CD4-positive, alpha-beta T cell (primary cell): ENCODE measurements at regions not wholly inside any gene's neighbourhood (a gene's known extent, or its start where the extent isn't known, plus 50 kb on each side); places are given as distances from the start of the nearest gene placed in this dataset.

Experiments
- ATAC-seq: fragments of 200-7000 bp; cut with Tn5 transposase; one replicate; pipeline ENCODE4 v1.10.0; 2022; ENCODE audit warnings: mild to moderate bottlenecking; ENCODE audit not compliant: poor library complexity
- CTCF ChIA-PET: fragments of 350-600 bp; sonication (Branson Sonifier 250); formaldehyde crosslinking; loops from one replicate; lab custom pipeline; 2021; ENCODE audit warnings: antibody characterized with exemption, inconsistent platforms; lab: Charles Lee
- POLR2A ChIA-PET: fragments of 350-600 bp; sonication (Branson Sonifier 250); formaldehyde crosslinking; loops from one replicate; lab custom pipeline; 2021; ENCODE audit warnings: antibody characterized with exemption, inconsistent platforms; lab: Charles Lee
- DNase-seq, 14 experiments: peaks; one replicate each; pipeline ENCODE4 v3.0.0-alpha.2; 2013 to 2020; ENCODE audit warnings: mixed read lengths in 2 of 14
- H3K27ac ChIP-seq, 2 donors: one replicate each; pipeline versions ENCODE4 v1.5.1 to v1.7.0; 2013; ENCODE audit warnings: low read length in 2 of 2, low read depth in 1 of 2, mild to moderate bottlenecking in 1 of 2
- H3K27me3 ChIP-seq, 2 experiments: 1 replicate in 1 of 2; 2 replicates in 1 of 2; pipeline versions ENCODE4 v1.6.1 to v1.7.0; 2013; ENCODE audit warnings: low read length in 2 of 2, control low read depth in 1 of 2, mild to moderate bottlenecking in 1 of 2, moderate library complexity in 1 of 2; ENCODE audit not compliant: insufficient read depth in 2 of 2, control insufficient read depth in 1 of 2
- H3K36me3 ChIP-seq: one replicate; pipeline ENCODE4 v1.6.1; 2013; ENCODE audit warnings: low read length, control low read depth; ENCODE audit not compliant: insufficient read depth
- H3K4me1 ChIP-seq: one replicate; pipeline ENCODE4 v1.6.1; 2013; ENCODE audit warnings: low read length, control low read depth; ENCODE audit not compliant: insufficient read depth
- H3K4me3 ChIP-seq: one replicate; pipeline ENCODE4 v1.5.1; 2013; ENCODE audit warnings: mild to moderate bottlenecking, low read length, moderate library complexity
- H3K9me3 ChIP-seq, 2 experiments: 1 replicate in 1 of 2; 2 replicates in 1 of 2; pipeline versions ENCODE4 v1.6.1 to v1.7.0; 2013; ENCODE audit warnings: low read length in 2 of 2, mild to moderate bottlenecking in 2 of 2, control low read depth in 1 of 2, moderate library complexity in 1 of 2; ENCODE audit not compliant: control insufficient read depth in 1 of 2, insufficient read depth in 1 of 2
- H3K27ac Mint-ChIP-seq: one replicate; pipeline ENCODE4 v1.8.0; 2020; ENCODE audit warnings: mixed read lengths
- H3K27me3 Mint-ChIP-seq: one replicate; pipeline ENCODE4 v1.8.0; 2021; ENCODE audit warnings: mixed read lengths
- H3K36me3 Mint-ChIP-seq: one replicate; pipeline ENCODE4 v1.8.0; 2021; ENCODE audit warnings: low read depth, mixed read lengths
- H3K4me1 Mint-ChIP-seq: one replicate; pipeline ENCODE4 v1.8.0; 2021; ENCODE audit warnings: low read depth, mixed read lengths
- H3K4me3 Mint-ChIP-seq: one replicate; pipeline ENCODE4 v1.8.0; 2020; ENCODE audit warnings: mild to moderate bottlenecking, mixed read lengths
- H3K9me3 Mint-ChIP-seq: one replicate; pipeline ENCODE4 v1.8.0; 2020; ENCODE audit warnings: mixed read lengths
- intact Hi-C, 2 experiments: fragments of 100-400 bp; cut with DNase I in 1 of 2; cut with micrococcal nuclease in 1 of 2; formaldehyde crosslinking; loops; one replicate each; pipeline versions ENCODE4 v1.15.1 to v1.9.0; 2023 to 2025; cut with DNase I, micrococcal nuclease
- TF ChIP-seq, protein P1 (sequence below): fragments of 200-600 bp; IDR thresholded peaks from one replicate; pipeline ENCODE4 v1.8.0; 2022; ENCODE audit warnings: antibody characterized with exemption, mild to moderate bottlenecking

DNA sequence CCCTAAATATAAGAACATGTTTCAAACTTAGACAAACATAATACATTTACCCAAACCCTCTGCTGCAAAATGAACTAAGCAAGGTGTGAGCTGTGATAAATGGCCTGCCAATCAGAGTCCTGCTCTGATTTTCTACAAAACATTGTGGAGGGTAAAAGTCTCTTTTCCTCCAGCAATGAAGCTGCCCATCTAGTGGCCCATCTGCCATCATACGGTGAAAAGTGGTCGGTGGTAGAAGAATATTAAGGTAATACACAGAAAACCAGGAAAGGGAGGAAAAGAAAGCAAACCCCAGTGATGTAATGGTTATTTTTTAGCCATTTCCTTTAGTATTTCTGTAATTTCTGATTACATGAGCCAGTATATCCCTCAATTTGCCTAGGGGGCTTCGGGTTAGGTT is 838.1 kb downstream of the TBL1XR1 start:
- DNase-seq (no peak), ATAC-seq (no peak)
- H3K27me3 Mint-ChIP-seq: no peaks in the 10 kb centered on the region
- POLR2A ChIA-PET: no interaction called here
- intact Hi-C loops: no loop called here
- H3K4me1 Mint-ChIP-seq: no peaks in the 10 kb centered on the region
- Histone ChIP-seq H3K27ac (no peak overlapping the region), H3K27me3 (no peaks in the 10 kb centered on the region), H3K36me3 (no peaks in the 10 kb centered on the region), H3K4me3 (no peak overlapping the region), H3K9me3 (peaks cover 0 to 13% of the 10 kb centered on the region in 2 experiments), H3K4me1 (no peaks in the 10 kb centered on the region)
- H3K4me3 Mint-ChIP-seq: no peak overlapping the region
- TF ChIP-seq, protein P1, sequence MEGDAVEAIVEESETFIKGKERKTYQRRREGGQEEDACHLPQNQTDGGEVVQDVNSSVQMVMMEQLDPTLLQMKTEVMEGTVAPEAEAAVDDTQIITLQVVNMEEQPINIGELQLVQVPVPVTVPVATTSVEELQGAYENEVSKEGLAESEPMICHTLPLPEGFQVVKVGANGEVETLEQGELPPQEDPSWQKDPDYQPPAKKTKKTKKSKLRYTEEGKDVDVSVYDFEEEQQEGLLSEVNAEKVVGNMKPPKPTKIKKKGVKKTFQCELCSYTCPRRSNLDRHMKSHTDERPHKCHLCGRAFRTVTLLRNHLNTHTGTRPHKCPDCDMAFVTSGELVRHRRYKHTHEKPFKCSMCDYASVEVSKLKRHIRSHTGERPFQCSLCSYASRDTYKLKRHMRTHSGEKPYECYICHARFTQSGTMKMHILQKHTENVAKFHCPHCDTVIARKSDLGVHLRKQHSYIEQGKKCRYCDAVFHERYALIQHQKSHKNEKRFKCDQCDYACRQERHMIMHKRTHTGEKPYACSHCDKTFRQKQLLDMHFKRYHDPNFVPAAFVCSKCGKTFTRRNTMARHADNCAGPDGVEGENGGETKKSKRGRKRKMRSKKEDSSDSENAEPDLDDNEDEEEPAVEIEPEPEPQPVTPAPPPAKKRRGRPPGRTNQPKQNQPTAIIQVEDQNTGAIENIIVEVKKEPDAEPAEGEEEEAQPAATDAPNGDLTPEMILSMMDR: no peak
- H3K27ac Mint-ChIP-seq: no peak overlapping the region
- no peaks in the 10 kb centered on the region for H3K36me3 Mint-ChIP-seq
- CTCF ChIA-PET: no interaction called here
- H3K9me3 Mint-ChIP-seq: peaks cover 6% of the 10 kb centered on the region

DNA sequence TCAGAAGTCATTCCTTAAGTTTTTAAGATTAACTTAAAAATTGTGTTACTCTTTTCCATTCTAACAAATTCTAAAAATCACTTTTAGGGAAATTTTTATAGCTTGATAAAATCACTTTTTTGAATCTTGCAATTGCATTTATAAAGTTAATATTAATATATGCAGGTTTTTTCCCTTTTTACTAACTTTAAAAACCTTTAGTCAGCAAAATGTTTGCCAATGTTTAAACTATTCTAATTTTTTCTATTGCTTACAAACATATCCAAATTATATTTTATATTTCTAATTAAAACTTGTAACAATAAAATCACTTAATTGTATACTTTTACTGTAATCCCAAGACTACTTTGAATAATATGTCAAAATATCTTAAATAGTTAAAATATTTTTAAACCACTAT is 839.4 kb downstream of the TBL1XR1 start:
- Histone ChIP-seq H3K9me3 (peaks cover 0 to 13% of the 10 kb centered on the region in 2 experiments), H3K27me3 (no peaks in the 10 kb centered on the region), H3K36me3 (no peaks in the 10 kb centered on the region), H3K27ac (no peak overlapping the region), H3K4me3 (no peak overlapping the region), H3K4me1 (no peaks in the 10 kb centered on the region)
- intact Hi-C loops: no loop called here
- H3K4me1 Mint-ChIP-seq: no peaks in the 10 kb centered on the region
- H3K36me3 Mint-ChIP-seq: no peaks in the 10 kb centered on the region
- CTCF ChIA-PET: interaction anchor here (1.0 kb wide), 1 partner anchor 129 kb away, joined by 4 read pairs; no protein-coding TSS in a partner anchor
- no peak overlapping the region for H3K4me3 Mint-ChIP-seq
- no peak overlapping the region for H3K27ac Mint-ChIP-seq
- ATAC-seq (no peak), DNase-seq (no peak)
- TF ChIP-seq, protein P1: no peak
- peaks cover 4% of the 10 kb centered on the region for H3K9me3 Mint-ChIP-seq
- H3K27me3 Mint-ChIP-seq: no peaks in the 10 kb centered on the region
- POLR2A ChIA-PET: no interaction called here

DNA sequence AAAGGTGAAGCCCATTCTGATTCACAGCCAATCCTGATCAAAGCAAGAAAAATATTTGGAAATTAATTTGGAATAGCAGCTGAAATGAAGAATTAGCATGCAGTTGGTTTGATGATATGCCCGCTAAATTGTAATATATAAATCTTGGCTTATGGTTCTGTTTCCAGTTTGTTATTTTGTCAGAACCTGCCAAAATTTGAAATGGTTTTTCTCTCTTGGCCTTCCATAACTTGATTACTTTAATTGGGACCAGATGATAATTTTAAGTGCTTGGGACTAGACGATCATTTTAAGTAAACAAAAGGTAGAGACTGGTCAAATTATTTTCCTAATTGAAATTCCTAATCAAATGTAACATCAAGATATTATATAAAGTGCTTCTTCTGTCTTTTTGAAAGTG is 842.4 kb downstream of the TBL1XR1 start:
- Histone ChIP-seq H3K27ac (no peak overlapping the region), H3K4me1 (no peaks in the 10 kb centered on the region), H3K27me3 (no peaks in the 10 kb centered on the region), H3K36me3 (no peaks in the 10 kb centered on the region), H3K9me3 (peaks cover 0 to 3% of the 10 kb centered on the region in 2 experiments), H3K4me3 (no peak overlapping the region)
- ChIA-PET CTCF (no interaction called here), POLR2A (no interaction called here)
- H3K4me1 Mint-ChIP-seq: no peaks in the 10 kb centered on the region
- no peak overlapping the region for H3K4me3 Mint-ChIP-seq
- DNase-seq: no peak
- intact Hi-C loops: no loop called here
- ATAC-seq: no peak
- H3K9me3 Mint-ChIP-seq: peaks cover 12% of the 10 kb centered on the region
- H3K36me3 Mint-ChIP-seq: no peaks in the 10 kb centered on the region
- TF ChIP-seq, protein P1: no peak
- no peaks in the 10 kb centered on the region for H3K27me3 Mint-ChIP-seq
- H3K27ac Mint-ChIP-seq: no peak overlapping the region
